GM23338 (cell line): ENCODE measurements at regions not wholly inside any gene's neighbourhood (a gene's known extent, or its start where the extent isn't known, plus 50 kb on each side); places are given as distances from the start of the nearest gene placed in this dataset.

Experiments
- CREB1 ChIP-seq: fragments of 250-450 bp; sonication (Bioruptor Pico); IDR thresholded peaks from 2 replicates; pipeline ENCODE4 v1.5.0; 2020; ENCODE audit warnings: low read depth, mild to moderate bottlenecking, moderate library complexity
- EZH2 ChIP-seq: fragments of 200-600 bp; sonication (generic); IDR thresholded peaks from one replicate; pipeline ENCODE4 v1.8.0; 2017; ENCODE audit warnings: antibody characterized with exemption, mild to moderate bottlenecking, low read depth; ENCODE audit not compliant: unreplicated experiment
- EZH2phosphoT487 ChIP-seq: fragments of 200-600 bp; sonication (generic); IDR thresholded peaks from one replicate; pipeline ENCODE4 v1.8.1; 2018; ENCODE audit warnings: antibody characterized with exemption; ENCODE audit not compliant: unreplicated experiment
- JUNB ChIP-seq: IDR thresholded peaks from one replicate; pipeline ENCODE4 v1.6.1; 2016; ENCODE audit warnings: antibody characterized with exemption; ENCODE audit not compliant: unreplicated experiment
- POLR2AphosphoS5 ChIP-seq: IDR thresholded peaks from 2 replicates; pipeline ENCODE4 v1.6.1; 2016; ENCODE audit warnings: antibody characterized with exemption, low read depth
- STAT1 ChIP-seq: IDR thresholded peaks from one replicate; pipeline ENCODE4 v1.6.1; 2016; ENCODE audit warnings: antibody characterized with exemption; ENCODE audit not compliant: unreplicated experiment
- TF ChIP-seq, protein P1 (sequence below), 2 experiments: fragments of 200-600 bp in 1 of 2; sonication (generic) in 1 of 2; conservative IDR thresholded peaks; 2 replicates each; pipeline versions ENCODE4 v1.5.1 to v1.6.1; 2016 to 2017; ENCODE audit warnings: antibody characterized with exemption in 2 of 2, low read depth in 2 of 2, mild to moderate bottlenecking in 2 of 2, moderate library complexity in 1 of 2
- TF ChIP-seq, protein P2 (sequence below): IDR thresholded peaks from one replicate; pipeline ENCODE4 v1.6.1; 2018; ENCODE audit warnings: antibody characterized with exemption; ENCODE audit not compliant: unreplicated experiment
- TF ChIP-seq, protein P3 (sequence below): IDR thresholded peaks from 2 replicates; pipeline ENCODE4 v1.6.1; 2016; ENCODE audit warnings: antibody characterized with exemption
- TF ChIP-seq, protein P4 (sequence below): fragments of 250-450 bp; sonication (Bioruptor Pico); IDR thresholded peaks from 2 replicates; pipeline ENCODE4 v1.5.0; 2020; ENCODE audit warnings: mild to moderate bottlenecking, moderate library complexity

DNA sequence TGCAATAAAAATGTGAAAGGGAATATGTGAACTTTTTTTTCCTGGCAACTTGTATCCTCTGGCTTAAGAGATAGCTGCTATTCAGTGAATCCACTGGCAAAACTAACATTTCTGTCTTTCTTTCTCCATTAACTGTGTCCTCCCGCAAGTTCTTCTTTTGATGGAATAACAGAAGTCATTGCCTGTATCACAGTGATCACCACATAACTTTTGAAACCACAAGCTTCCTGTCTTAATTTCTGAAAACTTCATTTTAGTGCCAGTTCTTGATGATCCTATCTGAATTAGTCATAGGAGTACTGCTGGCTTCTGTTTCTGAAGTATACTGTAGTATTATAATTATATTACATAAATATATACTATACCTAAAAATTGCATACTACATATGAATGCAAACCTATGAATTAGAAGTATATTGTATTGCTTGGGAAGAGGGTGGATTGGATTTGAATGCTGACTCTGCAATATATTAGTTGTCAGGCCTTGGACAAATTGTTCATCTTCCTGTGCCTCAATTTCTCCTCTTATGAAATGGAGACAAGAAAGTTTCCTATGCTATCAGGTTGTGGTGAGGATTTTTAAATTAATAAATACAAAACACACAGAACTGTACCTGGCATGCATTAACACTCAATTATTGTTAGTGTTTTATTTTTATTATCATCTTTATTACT is 441.6 kb downstream of the CETN3 start:
- TF ChIP-seq, protein P1, sequence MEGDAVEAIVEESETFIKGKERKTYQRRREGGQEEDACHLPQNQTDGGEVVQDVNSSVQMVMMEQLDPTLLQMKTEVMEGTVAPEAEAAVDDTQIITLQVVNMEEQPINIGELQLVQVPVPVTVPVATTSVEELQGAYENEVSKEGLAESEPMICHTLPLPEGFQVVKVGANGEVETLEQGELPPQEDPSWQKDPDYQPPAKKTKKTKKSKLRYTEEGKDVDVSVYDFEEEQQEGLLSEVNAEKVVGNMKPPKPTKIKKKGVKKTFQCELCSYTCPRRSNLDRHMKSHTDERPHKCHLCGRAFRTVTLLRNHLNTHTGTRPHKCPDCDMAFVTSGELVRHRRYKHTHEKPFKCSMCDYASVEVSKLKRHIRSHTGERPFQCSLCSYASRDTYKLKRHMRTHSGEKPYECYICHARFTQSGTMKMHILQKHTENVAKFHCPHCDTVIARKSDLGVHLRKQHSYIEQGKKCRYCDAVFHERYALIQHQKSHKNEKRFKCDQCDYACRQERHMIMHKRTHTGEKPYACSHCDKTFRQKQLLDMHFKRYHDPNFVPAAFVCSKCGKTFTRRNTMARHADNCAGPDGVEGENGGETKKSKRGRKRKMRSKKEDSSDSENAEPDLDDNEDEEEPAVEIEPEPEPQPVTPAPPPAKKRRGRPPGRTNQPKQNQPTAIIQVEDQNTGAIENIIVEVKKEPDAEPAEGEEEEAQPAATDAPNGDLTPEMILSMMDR (conservative IDR thresholded peaks at IDR 0.05; ENCODE audit: low read depth in 2 of 2) = no peak
- TF ChIP-seq, protein P2, sequence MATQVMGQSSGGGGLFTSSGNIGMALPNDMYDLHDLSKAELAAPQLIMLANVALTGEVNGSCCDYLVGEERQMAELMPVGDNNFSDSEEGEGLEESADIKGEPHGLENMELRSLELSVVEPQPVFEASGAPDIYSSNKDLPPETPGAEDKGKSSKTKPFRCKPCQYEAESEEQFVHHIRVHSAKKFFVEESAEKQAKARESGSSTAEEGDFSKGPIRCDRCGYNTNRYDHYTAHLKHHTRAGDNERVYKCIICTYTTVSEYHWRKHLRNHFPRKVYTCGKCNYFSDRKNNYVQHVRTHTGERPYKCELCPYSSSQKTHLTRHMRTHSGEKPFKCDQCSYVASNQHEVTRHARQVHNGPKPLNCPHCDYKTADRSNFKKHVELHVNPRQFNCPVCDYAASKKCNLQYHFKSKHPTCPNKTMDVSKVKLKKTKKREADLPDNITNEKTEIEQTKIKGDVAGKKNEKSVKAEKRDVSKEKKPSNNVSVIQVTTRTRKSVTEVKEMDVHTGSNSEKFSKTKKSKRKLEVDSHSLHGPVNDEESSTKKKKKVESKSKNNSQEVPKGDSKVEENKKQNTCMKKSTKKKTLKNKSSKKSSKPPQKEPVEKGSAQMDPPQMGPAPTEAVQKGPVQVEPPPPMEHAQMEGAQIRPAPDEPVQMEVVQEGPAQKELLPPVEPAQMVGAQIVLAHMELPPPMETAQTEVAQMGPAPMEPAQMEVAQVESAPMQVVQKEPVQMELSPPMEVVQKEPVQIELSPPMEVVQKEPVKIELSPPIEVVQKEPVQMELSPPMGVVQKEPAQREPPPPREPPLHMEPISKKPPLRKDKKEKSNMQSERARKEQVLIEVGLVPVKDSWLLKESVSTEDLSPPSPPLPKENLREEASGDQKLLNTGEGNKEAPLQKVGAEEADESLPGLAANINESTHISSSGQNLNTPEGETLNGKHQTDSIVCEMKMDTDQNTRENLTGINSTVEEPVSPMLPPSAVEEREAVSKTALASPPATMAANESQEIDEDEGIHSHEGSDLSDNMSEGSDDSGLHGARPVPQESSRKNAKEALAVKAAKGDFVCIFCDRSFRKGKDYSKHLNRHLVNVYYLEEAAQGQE = no peak
- TF ChIP-seq POLR2AphosphoS5 (no peak), EZH2phosphoT487 (no peak), CREB1 (CRISPR knock-in tag) (no peak), EZH2 (no peak), JUNB (no peak), STAT1 (no peak)
- TF ChIP-seq, protein P3, sequence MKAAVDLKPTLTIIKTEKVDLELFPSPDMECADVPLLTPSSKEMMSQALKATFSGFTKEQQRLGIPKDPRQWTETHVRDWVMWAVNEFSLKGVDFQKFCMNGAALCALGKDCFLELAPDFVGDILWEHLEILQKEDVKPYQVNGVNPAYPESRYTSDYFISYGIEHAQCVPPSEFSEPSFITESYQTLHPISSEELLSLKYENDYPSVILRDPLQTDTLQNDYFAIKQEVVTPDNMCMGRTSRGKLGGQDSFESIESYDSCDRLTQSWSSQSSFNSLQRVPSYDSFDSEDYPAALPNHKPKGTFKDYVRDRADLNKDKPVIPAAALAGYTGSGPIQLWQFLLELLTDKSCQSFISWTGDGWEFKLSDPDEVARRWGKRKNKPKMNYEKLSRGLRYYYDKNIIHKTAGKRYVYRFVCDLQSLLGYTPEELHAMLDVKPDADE = no peak
- TF ChIP-seq, protein P4, sequence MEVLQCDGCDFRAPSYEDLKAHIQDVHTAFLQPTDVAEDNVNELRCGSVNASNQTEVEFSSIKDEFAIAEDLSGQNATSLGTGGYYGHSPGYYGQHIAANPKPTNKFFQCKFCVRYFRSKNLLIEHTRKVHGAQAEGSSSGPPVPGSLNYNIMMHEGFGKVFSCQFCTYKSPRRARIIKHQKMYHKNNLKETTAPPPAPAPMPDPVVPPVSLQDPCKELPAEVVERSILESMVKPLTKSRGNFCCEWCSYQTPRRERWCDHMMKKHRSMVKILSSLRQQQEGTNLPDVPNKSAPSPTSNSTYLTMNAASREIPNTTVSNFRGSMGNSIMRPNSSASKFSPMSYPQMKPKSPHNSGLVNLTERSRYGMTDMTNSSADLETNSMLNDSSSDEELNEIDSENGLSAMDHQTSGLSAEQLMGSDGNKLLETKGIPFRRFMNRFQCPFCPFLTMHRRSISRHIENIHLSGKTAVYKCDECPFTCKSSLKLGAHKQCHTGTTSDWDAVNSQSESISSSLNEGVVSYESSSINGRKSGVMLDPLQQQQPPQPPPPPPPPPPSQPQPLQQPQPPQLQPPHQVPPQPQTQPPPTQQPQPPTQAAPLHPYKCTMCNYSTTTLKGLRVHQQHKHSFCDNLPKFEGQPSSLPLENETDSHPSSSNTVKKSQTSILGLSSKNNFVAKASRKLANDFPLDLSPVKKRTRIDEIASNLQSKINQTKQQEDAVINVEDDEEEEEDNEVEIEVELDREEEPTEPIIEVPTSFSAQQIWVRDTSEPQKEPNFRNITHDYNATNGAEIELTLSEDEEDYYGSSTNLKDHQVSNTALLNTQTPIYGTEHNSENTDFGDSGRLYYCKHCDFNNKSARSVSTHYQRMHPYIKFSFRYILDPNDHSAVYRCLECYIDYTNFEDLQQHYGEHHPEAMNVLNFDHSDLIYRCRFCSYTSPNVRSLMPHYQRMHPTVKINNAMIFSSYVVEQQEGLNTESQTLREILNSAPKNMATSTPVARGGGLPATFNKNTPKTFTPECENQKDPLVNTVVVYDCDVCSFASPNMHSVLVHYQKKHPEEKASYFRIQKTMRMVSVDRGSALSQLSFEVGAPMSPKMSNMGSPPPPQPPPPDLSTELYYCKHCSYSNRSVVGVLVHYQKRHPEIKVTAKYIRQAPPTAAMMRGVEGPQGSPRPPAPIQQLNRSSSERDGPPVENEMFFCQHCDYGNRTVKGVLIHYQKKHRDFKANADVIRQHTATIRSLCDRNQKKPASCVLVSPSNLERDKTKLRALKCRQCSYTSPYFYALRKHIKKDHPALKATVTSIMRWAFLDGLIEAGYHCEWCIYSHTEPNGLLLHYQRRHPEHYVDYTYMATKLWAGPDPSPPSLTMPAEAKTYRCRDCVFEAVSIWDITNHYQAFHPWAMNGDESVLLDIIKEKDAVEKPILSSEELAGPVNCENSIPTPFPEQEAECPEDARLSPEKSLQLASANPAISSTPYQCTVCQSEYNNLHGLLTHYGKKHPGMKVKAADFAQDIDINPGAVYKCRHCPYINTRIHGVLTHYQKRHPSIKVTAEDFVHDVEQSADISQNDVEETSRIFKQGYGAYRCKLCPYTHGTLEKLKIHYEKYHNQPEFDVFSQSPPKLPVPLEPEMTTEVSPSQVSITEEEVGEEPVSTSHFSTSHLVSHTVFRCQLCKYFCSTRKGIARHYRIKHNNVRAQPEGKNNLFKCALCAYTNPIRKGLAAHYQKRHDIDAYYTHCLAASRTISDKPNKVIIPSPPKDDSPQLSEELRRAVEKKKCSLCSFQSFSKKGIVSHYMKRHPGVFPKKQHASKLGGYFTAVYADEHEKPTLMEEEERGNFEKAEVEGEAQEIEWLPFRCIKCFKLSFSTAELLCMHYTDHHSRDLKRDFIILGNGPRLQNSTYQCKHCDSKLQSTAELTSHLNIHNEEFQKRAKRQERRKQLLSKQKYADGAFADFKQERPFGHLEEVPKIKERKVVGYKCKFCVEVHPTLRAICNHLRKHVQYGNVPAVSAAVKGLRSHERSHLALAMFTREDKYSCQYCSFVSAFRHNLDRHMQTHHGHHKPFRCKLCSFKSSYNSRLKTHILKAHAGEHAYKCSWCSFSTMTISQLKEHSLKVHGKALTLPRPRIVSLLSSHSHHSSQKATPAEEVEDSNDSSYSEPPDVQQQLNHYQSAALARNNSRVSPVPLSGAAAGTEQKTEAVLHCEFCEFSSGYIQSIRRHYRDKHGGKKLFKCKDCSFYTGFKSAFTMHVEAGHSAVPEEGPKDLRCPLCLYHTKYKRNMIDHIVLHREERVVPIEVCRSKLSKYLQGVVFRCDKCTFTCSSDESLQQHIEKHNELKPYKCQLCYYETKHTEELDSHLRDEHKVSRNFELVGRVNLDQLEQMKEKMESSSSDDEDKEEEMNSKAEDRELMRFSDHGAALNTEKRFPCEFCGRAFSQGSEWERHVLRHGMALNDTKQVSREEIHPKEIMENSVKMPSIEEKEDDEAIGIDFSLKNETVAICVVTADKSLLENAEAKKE (CRISPR knock-in tag) = no peak
